HL-60 (cell line): ENCODE measurements at regions not wholly inside any gene's neighbourhood (a gene's known extent, or its start where the extent isn't known, plus 50 kb on each side); places are given as distances from the start of the nearest gene placed in this dataset.

Experiments
- CTCF ChIP-seq: IDR thresholded peaks from one replicate; pipeline ENCODE4 v1.5.1; 2011; ENCODE audit warnings: low read length, control low read depth, inconsistent platforms; ENCODE audit not compliant: insufficient read depth
- GABPA ChIP-seq: IDR thresholded peaks from 2 replicates; pipeline ENCODE4 v1.6.1; 2012; ENCODE audit warnings: low read depth
- POLR2AphosphoS5 ChIP-seq: IDR thresholded peaks from 2 replicates; pipeline ENCODE4 v1.6.1; 2012; ENCODE audit warnings: low read depth

DNA sequence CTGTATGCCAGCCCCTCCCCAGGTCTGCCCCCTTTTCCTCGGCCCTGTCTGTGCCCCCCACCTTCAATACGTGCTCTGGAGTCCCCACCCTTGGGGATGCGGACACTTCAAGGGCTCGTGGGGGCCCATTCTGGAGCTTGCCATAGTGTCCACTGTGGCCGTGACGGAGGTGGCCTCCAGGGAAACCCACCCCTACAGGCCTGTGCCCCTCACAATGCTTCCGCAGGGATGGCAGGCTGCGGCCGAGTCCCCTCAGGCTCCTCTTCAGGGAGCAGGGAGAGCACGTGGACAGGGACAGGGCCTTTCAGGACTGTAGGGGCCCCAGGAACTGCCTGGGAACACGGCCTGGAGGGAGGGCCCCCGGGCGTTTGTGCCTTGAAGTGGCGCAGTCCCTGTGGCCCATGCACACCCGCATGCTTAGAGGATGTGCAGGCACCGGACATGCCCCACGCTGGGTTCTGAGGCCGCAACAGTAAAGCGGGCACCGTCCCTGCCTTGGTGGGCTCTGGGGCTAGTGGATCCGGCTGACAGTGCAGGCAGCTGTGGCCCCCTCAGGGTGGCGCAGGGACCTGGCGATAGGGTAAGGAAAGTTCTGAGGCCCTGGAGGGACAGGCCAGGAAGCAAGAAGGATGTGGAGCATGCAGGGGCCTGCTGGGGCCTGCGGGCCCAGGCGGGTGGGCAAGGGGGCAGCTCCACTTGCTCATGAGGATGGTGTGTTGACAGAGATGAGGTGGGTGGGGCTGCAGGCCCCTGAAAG, 209.0 kb upstream of the RTL1 start:
- TF ChIP-seq GABPA (no peak), CTCF (no peak), POLR2AphosphoS5 (no peak)
